ENCODE measurements at regions not wholly inside any gene's neighbourhood (a gene's known extent, or its start where the extent isn't known, plus 50 kb on each side); places are given as distances from the start of the nearest gene placed in this dataset.

- intact Hi-C loops (cut with DNase I; ENCODE audit: low total_unique reads) = no loop called here
- 96 to 97% methylated on average over 1 of the region's 1 CpG for WGBS, 2 donors
These were observed 148.6 kb upstream of the STT3B start for GRCh38 chr3:31384117-31384516.

GRCh38 chr3:31389939-31390338, 142.8 kb upstream of the STT3B start:
- TF ChIP-seq CTCF (IDR thresholded peaks at IDR 0.05) = no peak
- TF ChIP-seq POLR2A (IDR thresholded peaks at IDR 0.05) = no peak
- 77 to 91% methylated on average over 1 of the region's 1 CpG for WGBS, 2 donors
- H3K4me3 ChIP-seq = no peak overlapping the region
- no peaks in the 10 kb centered on the region for H3K36me3 ChIP-seq (ENCODE audit: low read depth, missing control alignments)
- no peak for DNase-seq
- H3K27me3 ChIP-seq = no peaks in the 10 kb centered on the region
- H3K9me3 ChIP-seq = no peaks in the 10 kb centered on the region
- intact Hi-C loops (cut with DNase I; ENCODE audit: low total_unique reads) = no loop called here
- no peak overlapping the region for H3K27ac ChIP-seq
- no peaks in the 10 kb centered on the region for H3K4me1 ChIP-seq

More at GRCh38 chr3:31384117-31384516, 148.6 kb upstream of the STT3B start:
- Histone ChIP-seq H3K27ac (no peak overlapping the region), H3K9me3 (no peaks in the 10 kb centered on the region), H3K4me1 (no peaks in the 10 kb centered on the region), H3K36me3 (ENCODE audit: low read depth, missing control alignments) (no peaks in the 10 kb centered on the region), H3K27me3 (no peaks in the 10 kb centered on the region), H3K4me3 (no peak overlapping the region)
- DNase-seq = no peak
- TF ChIP-seq CTCF (IDR thresholded peaks at IDR 0.05) = no peak
- TF ChIP-seq POLR2A (IDR thresholded peaks at IDR 0.05) = no peak

GRCh38 chr3:31390466-31390865, 142.3 kb upstream of the STT3B start:
- H3K36me3 ChIP-seq (ENCODE audit: low read depth, missing control alignments) = no peaks in the 10 kb centered on the region
- H3K4me3 ChIP-seq = no peak overlapping the region
- TF ChIP-seq CTCF (IDR thresholded peaks at IDR 0.05) (no peak), POLR2A (IDR thresholded peaks at IDR 0.05) (no peak)
- H3K27ac ChIP-seq = no peak overlapping the region
- H3K27me3 ChIP-seq = no peaks in the 10 kb centered on the region
- WGBS, 2 donors = 74 to 79% methylated on average over 2 of the region's 2 CpGs
- no peaks in the 10 kb centered on the region for H3K4me1 ChIP-seq
- no peak for DNase-seq
- intact Hi-C loops (cut with DNase I; ENCODE audit: low total_unique reads) = no loop called here
- H3K9me3 ChIP-seq = no peaks in the 10 kb centered on the region

GRCh38 chr3:31391150-31391549, 141.6 kb upstream of the STT3B start:
- Histone ChIP-seq H3K27me3 (no peaks in the 10 kb centered on the region), H3K4me3 (no peak overlapping the region), H3K27ac (no peak overlapping the region), H3K36me3 (ENCODE audit: low read depth, missing control alignments) (no peaks in the 10 kb centered on the region), H3K4me1 (no peaks in the 10 kb centered on the region), H3K9me3 (no peaks in the 10 kb centered on the region)
- no peak for DNase-seq
- WGBS, 2 donors = 52 to 60% methylated on average over 3 of the region's 3 CpGs
- intact Hi-C loops (cut with DNase I; ENCODE audit: low total_unique reads) = no loop called here
- TF ChIP-seq POLR2A (IDR thresholded peaks at IDR 0.05) (no peak), CTCF (IDR thresholded peaks at IDR 0.05) (no peak)

- WGBS, 2 donors = 88 to 91% methylated on average over 2 of the region's 2 CpGs
These were observed 140.2 kb upstream of the STT3B start for GRCh38 chr3:31392568-31392967.

More at GRCh38 chr3:31392568-31392967, 140.2 kb upstream of the STT3B start:
- intact Hi-C loops (cut with DNase I; ENCODE audit: low total_unique reads) = no loop called here
- TF ChIP-seq CTCF (IDR thresholded peaks at IDR 0.05) = no peak
- no peak for TF ChIP-seq POLR2A (IDR thresholded peaks at IDR 0.05)
- no peaks in the 10 kb centered on the region for H3K36me3 ChIP-seq (ENCODE audit: low read depth, missing control alignments)
- no peaks in the 10 kb centered on the region for H3K9me3 ChIP-seq
- H3K4me1 ChIP-seq = no peaks in the 10 kb centered on the region
- H3K4me3 ChIP-seq = no peak overlapping the region
- H3K27me3 ChIP-seq = no peaks in the 10 kb centered on the region
- DNase-seq = no peak
- H3K27ac ChIP-seq = no peak overlapping the region
